OCI-LY1 (cell line): ENCODE measurements at regions not wholly inside any gene's neighbourhood (a gene's known extent, or its start where the extent isn't known, plus 50 kb on each side); places are given as distances from the start of the nearest gene placed in this dataset.

Experiments
- H2AFZ ChIP-seq: fragments of 200-600 bp; sonication (generic), shearing (Covaris generic); 2 replicates; pipeline ENCODE4 v1.6.0; 2014; ENCODE audit warnings: antibody characterized with exemption, mild to moderate bottlenecking, low read length
- H3F3A ChIP-seq: fragments of 200-600 bp; sonication (generic), shearing (Covaris generic); 2 replicates; pipeline ENCODE4 v1.6.0; 2014; ENCODE audit warnings: mild to moderate bottlenecking, antibody characterized with exemption, low read length, moderate library complexity; ENCODE audit not compliant: insufficient read depth
- H3K27ac ChIP-seq: fragments of 200-600 bp; sonication (generic); 2 replicates; pipeline ENCODE4 v1.5.1; 2014; ENCODE audit warnings: low read length, mixed run types, mild to moderate bottlenecking, low read depth; ENCODE audit not compliant: poor library complexity, severe bottlenecking
- H3K27me3 ChIP-seq: fragments of 200-600 bp; sonication (generic); 2 replicates; pipeline ENCODE4 v1.6.0; 2014; ENCODE audit warnings: antibody characterized with exemption, mild to moderate bottlenecking, low read length, moderate library complexity; ENCODE audit not compliant: insufficient read depth
- H3K36me3 ChIP-seq: fragments of 200-600 bp; sonication (generic); 2 replicates; pipeline ENCODE4 v1.6.1; 2014; ENCODE audit warnings: mild to moderate bottlenecking, antibody characterized with exemption, low read length, moderate library complexity, mixed read lengths; ENCODE audit not compliant: insufficient read depth
- H3K4me1 ChIP-seq: fragments of 200-600 bp; sonication (generic); 2 replicates; pipeline ENCODE4 v1.5.1; 2014; ENCODE audit warnings: mild to moderate bottlenecking, low read length, moderate library complexity; ENCODE audit not compliant: insufficient read depth, severe bottlenecking
- H3K4me2 ChIP-seq: fragments of 200-600 bp; sonication (generic), shearing (Covaris generic); 2 replicates; pipeline ENCODE4 v1.6.1; 2014; ENCODE audit warnings: low read length
- H3K4me3 ChIP-seq: fragments of 200-600 bp; sonication (generic); 2 replicates; pipeline ENCODE4 v1.5.1; 2014; ENCODE audit warnings: low read length, low read depth, mild to moderate bottlenecking, mixed read lengths; ENCODE audit not compliant: poor library complexity, severe bottlenecking
- H3K79me2 ChIP-seq: fragments of 200-600 bp; shearing (Covaris generic); 2 replicates; pipeline ENCODE4 v1.6.1; 2016; ENCODE audit warnings: mixed run types, low read length, mixed read lengths; ENCODE audit not compliant: insufficient read depth
- H3K9ac ChIP-seq: fragments of 200-600 bp; sonication (generic), shearing (Covaris generic); 2 replicates; pipeline ENCODE4 v1.6.1; 2014; ENCODE audit warnings: mild to moderate bottlenecking, low read length, mixed read lengths
- H3K9me2 ChIP-seq: fragments of 200-600 bp; sonication (generic), shearing (Covaris generic); 2 replicates; pipeline ENCODE4 v1.6.1; 2014; ENCODE audit warnings: low read depth, mild to moderate bottlenecking, low read length, mixed read lengths
- H3K9me3 ChIP-seq: fragments of 200-600 bp; shearing (Covaris generic); 2 replicates; pipeline ENCODE4 v1.6.1; 2014; ENCODE audit warnings: low read length, mixed read lengths
- H4K20me1 ChIP-seq: fragments of 200-600 bp; sonication (generic), shearing (Covaris generic); 2 replicates; pipeline ENCODE4 v1.6.0; 2016; ENCODE audit warnings: mild to moderate bottlenecking, low read length; ENCODE audit not compliant: insufficient read depth
- EZH2 ChIP-seq: fragments of 200-600 bp; sonication (generic), shearing (Covaris generic); IDR thresholded peaks from 2 replicates; pipeline ENCODE4 v1.8.0; 2017; ENCODE audit warnings: borderline replicate concordance, mixed run types, mild to moderate bottlenecking, antibody characterized with exemption, low read length, moderate library complexity, mixed read lengths
- TF ChIP-seq, protein P1 (sequence below): fragments of 200-600 bp; sonication (generic), shearing (Covaris generic); IDR thresholded peaks from 2 replicates; pipeline ENCODE4 v1.5.1; 2017; ENCODE audit warnings: mild to moderate bottlenecking, antibody characterized with exemption, low read length, moderate library complexity, mixed read lengths

DNA sequence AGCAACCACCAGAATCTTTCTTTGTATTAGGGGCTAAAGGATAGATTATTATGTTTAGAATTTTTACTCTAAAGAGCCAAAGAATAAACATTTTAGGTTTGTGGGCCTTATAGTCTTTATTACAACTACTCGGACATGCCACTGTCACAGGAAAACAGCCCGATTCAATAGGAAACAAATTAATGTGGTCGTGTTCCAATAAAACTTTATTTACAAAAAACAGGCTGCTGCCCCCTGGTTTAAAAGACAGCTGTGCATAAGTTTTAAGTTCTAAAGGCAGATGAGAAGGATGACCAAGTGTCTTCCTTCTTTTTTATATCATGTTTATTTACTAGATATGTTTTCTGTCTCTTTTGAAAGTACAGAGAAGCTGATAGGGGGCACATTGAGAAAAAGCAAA lies 166.5 kb downstream of the HS3ST3A1 start:
- Histone ChIP-seq H3K4me2 (no peak overlapping the region), H3K9ac (no peak overlapping the region), H3K79me2 (no peaks in the 10 kb centered on the region), H3K27me3 (no peaks in the 10 kb centered on the region), H3K36me3 (no peaks in the 10 kb centered on the region), H3K4me3 (no peak overlapping the region), H3K9me3 (no peaks in the 10 kb centered on the region), H4K20me1 (no peaks in the 10 kb centered on the region), H3F3A (no peaks in the 10 kb centered on the region), H3K9me2 (no peaks in the 10 kb centered on the region), H3K27ac (no peak overlapping the region), H2AFZ (no peak overlapping the region), H3K4me1 (no peaks in the 10 kb centered on the region)
- TF ChIP-seq, protein P1, sequence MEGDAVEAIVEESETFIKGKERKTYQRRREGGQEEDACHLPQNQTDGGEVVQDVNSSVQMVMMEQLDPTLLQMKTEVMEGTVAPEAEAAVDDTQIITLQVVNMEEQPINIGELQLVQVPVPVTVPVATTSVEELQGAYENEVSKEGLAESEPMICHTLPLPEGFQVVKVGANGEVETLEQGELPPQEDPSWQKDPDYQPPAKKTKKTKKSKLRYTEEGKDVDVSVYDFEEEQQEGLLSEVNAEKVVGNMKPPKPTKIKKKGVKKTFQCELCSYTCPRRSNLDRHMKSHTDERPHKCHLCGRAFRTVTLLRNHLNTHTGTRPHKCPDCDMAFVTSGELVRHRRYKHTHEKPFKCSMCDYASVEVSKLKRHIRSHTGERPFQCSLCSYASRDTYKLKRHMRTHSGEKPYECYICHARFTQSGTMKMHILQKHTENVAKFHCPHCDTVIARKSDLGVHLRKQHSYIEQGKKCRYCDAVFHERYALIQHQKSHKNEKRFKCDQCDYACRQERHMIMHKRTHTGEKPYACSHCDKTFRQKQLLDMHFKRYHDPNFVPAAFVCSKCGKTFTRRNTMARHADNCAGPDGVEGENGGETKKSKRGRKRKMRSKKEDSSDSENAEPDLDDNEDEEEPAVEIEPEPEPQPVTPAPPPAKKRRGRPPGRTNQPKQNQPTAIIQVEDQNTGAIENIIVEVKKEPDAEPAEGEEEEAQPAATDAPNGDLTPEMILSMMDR, result no peak

DNA sequence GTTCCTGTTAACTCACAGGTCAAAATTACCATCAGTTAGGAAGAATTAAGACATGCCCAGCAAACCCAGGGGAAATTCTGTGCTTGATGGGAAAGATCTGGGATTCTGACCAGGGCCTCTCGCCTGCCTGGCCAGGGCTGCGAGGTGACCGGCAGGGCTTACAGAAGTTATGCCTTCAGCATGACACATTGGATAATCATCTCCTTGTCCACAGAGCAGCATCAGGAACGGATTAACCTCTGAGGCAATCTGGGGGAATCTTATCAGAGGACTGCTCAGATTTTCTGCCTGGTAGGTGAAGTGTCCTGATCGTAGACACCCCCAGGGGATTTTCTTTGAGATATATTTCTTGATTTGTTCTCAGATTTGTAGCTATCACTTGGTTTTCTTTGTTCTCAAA lies 172.5 kb downstream of the HS3ST3A1 start:
- TF ChIP-seq, protein P1, result no peak
- no peak for TF ChIP-seq EZH2

DNA sequence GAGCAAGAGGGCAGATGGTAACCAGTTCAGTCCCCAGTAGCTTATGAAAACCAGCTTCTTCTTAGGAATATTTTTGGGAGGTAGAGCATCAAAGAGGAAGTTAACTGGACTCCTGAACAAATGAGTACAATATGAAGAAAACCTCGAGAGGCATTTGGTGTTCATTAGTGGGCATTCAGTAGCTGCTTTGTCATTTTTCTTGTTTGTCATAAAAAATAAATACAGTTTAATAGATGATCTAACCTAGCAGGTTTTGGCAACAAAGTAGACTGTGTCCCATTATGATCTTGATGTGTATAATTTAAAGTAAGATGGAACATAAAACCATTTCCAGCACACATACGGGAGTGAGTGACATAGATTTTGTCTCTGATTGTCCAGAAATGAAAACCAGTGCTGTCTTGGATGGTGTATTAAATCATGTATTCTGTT lies 173.1 kb downstream of the HS3ST3A1 start:
- H3K4me3 ChIP-seq, result no peak overlapping the region
- H3F3A ChIP-seq, result no peaks in the 10 kb centered on the region
- no peaks in the 10 kb centered on the region for H3K9me3 ChIP-seq
- no peaks in the 10 kb centered on the region for H3K27me3 ChIP-seq
- TF ChIP-seq, protein P1, result no peak
- no peak for TF ChIP-seq EZH2
- H3K36me3 ChIP-seq, result no peaks in the 10 kb centered on the region
- no peaks in the 10 kb centered on the region for H3K4me1 ChIP-seq
- no peak overlapping the region for H2AFZ ChIP-seq
- H3K4me2 ChIP-seq, result no peak overlapping the region
- H3K9me2 ChIP-seq, result no peaks in the 10 kb centered on the region
- no peak overlapping the region for H3K27ac ChIP-seq
- no peak overlapping the region for H3K9ac ChIP-seq
- H3K79me2 ChIP-seq, result no peaks in the 10 kb centered on the region
- no peaks in the 10 kb centered on the region for H4K20me1 ChIP-seq

More for the DNA sequence above, 172.5 kb downstream of the HS3ST3A1 start:
- Histone ChIP-seq H3K4me1 (no peaks in the 10 kb centered on the region), H3K4me3 (no peak overlapping the region), H2AFZ (no peak overlapping the region), H3K27ac (no peak overlapping the region), H3K79me2 (no peaks in the 10 kb centered on the region), H3K27me3 (no peaks in the 10 kb centered on the region), H3K9ac (no peak overlapping the region), H3F3A (no peaks in the 10 kb centered on the region), H3K9me2 (no peaks in the 10 kb centered on the region), H4K20me1 (no peaks in the 10 kb centered on the region), H3K4me2 (no peak overlapping the region), H3K36me3 (no peaks in the 10 kb centered on the region), H3K9me3 (no peaks in the 10 kb centered on the region)
